GM21360 (cell line): ENCODE measurements at regions not wholly inside any gene's neighbourhood (a gene's known extent, or its start where the extent isn't known, plus 50 kb on each side); places are given as distances from the start of the nearest gene placed in this dataset.

ENCODE experiments used
- ATAC-seq: cut with Tn5 transposase; IDR thresholded peaks from one replicate; pipeline ENCODE4 v1.9.1; 2021; ENCODE audit warnings: mild to moderate bottlenecking, moderate library complexity; ENCODE audit not compliant: unreplicated experiment

DNA sequence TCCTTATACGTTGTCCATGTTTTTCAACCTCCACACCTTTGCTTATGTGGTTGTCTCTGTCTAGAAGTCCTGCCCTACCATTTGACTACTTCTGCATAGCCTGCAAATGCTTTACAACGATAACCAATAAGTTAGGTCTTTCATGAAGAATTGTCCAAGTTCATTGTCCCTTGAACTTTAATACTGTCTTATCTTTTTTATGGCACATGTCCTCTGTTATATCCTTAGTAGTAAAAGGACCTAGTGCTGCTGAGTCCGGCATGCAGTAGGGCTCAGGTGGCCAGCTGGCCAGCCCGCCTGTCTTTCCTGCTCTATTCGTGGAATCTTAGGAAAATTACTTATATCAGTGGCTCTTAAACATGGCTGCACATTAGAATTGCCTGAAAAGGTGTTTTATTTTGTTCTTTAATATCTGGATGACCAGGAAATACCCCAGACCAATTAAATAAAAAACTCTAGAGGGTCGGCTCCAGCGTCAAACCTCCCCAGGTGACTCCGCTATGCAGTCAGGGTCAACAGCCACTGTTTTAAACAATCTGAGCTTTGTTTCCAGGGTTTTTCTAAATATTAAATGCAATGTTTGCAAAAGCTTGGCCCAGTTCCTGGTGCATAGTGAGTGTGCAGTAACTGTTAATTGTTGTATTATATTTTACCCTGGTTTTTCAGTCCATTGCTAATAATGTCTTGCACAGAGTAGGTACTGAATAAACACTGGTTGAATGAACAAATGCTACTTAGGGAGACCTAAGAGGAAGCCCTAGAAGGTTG lies 64.6 kb upstream of the SESN3 start:
- ATAC-seq: no peak

GRCh38 chr11:95294701-95295100 lies 63.7 kb upstream of the SESN3 start:
- ATAC-seq: no peak

GRCh38 chr11:95293116-95293515 lies 62.1 kb upstream of the SESN3 start:
- ATAC-seq: no peak

- ATAC-seq: no peak
Measured at GRCh38 chr11:95291946-95292345, 60.9 kb upstream of the SESN3 start.

GRCh38 chr11:95289378-95290101 lies 58.5 kb upstream of the SESN3 start:
- ATAC-seq: no peak

- no peak for ATAC-seq
Measured at GRCh38 chr11:95284057-95285052, 53.4 kb upstream of the SESN3 start.

- no peak for ATAC-seq
Measured at GRCh38 chr11:95283650-95284049, 52.6 kb upstream of the SESN3 start.

DNA sequence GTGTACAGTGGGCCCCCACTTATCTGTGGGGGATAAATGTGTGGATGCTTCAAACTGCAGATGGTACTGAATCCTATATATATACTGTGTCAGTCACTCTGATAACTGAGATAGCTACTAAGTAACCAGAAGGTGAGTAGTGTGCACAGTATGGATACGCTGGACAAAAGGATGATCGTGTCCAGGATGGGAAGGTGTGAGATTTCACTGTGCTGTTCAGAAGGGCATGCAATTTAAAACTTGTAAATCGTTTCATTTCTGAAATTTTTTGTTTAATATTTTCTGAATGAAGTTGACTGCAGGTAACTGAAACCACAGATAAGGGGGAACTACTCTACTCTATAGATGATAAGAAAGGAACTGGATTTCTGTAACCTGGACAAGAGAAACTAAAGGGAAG lies 52.1 kb upstream of the SESN3 start:
- no peak for ATAC-seq

- no peak for ATAC-seq
Measured at GRCh38 chr11:95282291-95282751, 51.3 kb upstream of the SESN3 start.
